GM20000 (cell line): ENCODE measurements at regions not wholly inside any gene's neighbourhood (a gene's known extent, or its start where the extent isn't known, plus 50 kb on each side); places are given as distances from the start of the nearest gene placed in this dataset.

Experiments used
- DNase-seq: peaks from one replicate; pipeline ENCODE4 v3.0.0; 2012; ENCODE audit warnings: low spot score
- TF ChIP-seq, protein P1 (sequence below): IDR thresholded peaks from 2 replicates; pipeline ENCODE4 v1.5.1; 2012; ENCODE audit warnings: mild to moderate bottlenecking, control low read depth; ENCODE audit errors: extremely low read depth, missing control alignments

DNA sequence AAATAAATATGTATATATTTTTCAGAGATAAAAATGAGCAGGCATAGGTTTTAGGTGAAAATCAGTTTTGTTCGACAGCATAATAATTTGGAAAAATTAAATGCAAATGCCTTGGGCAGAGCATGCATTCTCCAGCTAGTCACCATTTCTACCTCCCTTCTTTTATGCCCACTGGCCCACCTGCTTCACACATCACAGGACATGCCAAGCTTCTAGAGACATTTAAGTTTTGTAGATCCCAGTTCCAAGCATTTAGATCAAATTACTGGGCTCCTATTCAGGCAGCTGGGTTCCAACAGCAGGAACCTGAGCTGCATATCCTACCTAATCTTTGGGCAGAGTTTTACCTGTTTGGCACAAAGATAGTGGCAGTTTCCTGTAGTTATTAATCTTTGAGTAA lies 67.6 kb upstream of the SLC38A4 start:
- no peak for DNase-seq
- TF ChIP-seq, protein P1, sequence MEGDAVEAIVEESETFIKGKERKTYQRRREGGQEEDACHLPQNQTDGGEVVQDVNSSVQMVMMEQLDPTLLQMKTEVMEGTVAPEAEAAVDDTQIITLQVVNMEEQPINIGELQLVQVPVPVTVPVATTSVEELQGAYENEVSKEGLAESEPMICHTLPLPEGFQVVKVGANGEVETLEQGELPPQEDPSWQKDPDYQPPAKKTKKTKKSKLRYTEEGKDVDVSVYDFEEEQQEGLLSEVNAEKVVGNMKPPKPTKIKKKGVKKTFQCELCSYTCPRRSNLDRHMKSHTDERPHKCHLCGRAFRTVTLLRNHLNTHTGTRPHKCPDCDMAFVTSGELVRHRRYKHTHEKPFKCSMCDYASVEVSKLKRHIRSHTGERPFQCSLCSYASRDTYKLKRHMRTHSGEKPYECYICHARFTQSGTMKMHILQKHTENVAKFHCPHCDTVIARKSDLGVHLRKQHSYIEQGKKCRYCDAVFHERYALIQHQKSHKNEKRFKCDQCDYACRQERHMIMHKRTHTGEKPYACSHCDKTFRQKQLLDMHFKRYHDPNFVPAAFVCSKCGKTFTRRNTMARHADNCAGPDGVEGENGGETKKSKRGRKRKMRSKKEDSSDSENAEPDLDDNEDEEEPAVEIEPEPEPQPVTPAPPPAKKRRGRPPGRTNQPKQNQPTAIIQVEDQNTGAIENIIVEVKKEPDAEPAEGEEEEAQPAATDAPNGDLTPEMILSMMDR, result no peak

DNA sequence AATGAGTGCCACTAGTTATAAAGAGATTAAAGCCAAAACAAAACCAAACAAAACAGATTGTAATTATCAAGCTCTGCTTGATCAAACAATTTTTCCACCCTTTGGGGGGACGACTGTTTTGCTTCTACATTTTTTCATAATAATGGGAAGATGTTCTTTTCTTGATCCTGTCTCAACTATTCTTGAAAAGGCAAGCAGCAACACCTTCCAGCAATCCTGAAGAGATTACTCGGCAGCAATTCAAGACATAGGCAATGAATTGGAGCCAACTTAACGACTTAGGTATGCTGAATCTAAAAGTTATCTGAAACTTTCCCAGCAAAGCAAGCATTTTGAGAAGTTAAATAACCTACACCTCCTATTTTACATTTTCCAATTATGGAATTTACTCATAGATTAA lies 69.9 kb upstream of the SLC38A4 start:
- no peak for DNase-seq
- TF ChIP-seq, protein P1, result no peak

DNA sequence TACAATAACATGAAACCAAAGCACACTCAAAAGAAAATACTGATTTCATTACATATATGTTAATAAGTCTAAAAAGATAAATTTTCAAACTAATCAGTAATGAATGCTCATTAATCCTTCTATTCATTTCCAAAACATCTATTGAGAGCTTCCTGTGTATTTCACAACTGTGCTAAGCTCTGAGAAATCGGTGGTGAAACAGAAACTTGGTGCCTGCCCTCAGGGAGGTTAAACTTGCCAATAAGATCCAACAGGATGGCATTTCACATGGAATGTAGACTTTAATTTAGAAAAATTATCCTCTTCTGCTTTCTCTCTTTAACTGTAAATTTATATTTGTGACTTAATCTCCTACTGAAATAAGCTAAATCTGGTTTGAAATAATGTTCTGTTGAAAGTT lies 70.9 kb upstream of the SLC38A4 start:
- no peak for DNase-seq
- TF ChIP-seq, protein P1, result no peak

DNA sequence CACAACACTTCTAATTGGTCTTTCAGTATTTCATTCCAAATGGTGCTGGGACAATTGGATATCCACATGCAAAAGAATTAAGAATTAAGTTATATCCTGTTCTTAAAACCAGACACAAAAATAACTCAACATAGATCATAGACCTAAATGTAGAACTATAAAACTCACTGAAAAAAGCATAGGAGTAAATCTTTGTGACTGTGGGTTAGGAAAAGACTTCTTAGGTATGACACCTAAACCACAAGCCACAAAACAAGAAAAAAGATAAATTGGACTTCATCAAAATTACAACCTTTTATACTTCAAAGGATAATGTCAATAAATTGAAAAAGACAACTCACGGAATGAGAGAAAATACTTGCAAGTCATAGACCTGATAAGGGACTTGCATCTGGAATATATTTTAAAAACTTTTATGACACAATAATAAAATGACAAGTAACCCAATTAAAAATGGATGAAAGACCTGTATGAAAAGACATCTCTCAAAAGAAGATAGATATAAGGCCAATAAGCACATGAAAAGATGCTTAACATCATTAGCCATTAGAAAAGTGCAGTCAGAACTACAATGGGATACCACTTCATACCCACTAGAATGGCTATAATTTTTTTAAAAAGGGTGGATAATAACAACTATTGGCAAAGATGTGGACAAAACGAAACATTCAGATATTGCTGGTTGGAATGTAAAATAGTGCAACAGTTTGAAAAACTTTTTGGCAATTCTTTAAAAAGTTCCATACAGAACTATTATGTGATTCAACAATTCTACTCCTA lies 72.5 kb upstream of the SLC38A4 start:
- DNase-seq, result no peak
- TF ChIP-seq, protein P1, result no peak

DNA sequence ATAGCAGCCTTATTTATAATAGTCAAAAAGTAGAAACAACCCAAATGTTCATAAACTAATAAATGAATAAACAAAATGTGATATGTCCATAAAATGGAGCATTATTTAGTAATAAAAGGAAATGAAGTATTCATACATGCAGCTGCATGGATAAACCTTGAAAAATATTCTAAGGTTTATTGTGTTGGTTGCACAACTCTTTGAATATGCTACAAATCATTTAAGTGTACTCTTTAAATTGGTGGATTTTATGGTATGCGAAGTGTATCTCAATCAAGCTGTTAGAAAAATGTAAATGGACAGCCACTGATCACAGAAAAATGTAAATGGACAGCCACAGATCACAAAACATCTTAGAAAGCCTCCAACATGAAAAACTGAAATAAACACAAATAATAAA lies 73.2 kb upstream of the SLC38A4 start:
- no peak for DNase-seq
- TF ChIP-seq, protein P1, result no peak

DNA sequence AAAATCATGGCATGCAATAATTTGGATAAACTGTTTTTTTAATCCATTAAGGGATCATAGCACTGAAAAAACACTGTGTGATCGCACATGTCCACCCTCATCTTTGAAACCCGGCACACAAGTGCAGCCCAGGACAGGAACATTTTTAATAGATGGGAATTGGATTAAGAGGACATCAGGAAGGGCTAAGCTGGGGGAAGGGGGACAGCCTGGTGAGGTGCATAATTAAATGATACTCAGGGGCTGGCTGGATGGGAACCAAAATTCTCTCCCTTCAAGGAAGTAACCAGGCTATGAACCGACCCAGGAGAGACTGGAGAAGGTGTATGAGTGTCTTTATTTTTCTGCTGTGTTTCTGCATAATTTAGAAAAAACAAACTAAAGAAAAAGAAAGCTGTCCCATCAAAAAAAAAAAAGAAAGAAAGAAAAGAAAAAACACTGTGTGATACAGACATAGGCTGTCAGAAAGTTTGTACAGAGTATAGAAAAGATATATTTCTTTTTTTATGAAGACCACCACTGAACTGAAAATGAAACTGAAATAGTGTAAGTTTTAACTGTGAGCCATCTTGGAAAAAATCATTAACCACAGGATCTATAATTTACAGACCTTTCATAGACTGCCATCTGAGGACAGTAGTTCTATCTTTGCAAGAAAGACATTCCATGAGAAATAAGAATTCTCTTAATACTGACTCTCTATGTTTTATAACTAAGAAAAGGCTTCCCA lies 75.1 kb upstream of the SLC38A4 start:
- DNase-seq, result no peak
- TF ChIP-seq, protein P1, result no peak

DNA sequence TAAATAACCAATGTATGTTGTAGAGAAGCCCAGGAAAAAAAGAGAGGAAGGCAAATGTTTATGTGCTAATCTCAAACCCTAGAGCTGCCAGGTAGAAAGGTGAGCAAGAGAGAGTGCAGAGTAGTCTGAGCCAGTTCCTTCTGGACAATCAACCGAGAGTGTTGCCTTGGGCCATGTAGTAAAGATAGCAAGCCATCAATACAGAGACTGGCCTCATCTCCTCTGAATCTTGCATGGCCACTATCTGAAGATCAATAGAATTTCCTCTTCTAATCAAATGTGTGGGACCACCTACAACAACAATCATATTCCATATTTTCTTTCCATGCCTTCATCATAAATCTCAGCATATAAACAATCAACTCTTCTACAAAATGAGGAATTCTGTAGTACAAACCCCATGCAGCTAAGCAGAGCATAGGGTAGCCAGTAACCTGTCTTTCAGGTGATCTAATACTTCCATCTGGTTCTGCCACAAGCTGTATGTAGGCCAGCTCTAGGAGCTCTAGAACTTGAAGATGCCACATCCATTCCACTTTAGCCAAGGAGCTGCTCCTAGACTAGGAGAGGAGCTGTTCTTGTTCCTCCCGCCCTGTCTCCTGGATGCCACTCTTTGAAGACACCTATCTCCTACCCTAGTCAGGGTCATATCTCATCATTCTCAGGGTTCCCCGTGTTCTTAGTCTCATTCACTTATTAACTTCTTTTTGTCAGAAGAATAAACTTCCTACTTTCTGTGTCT lies 75.8 kb upstream of the SLC38A4 start:
- TF ChIP-seq, protein P1, result no peak
- DNase-seq, result no peak
